Fibroblast of gingiva (primary cell): ENCODE measurements at regions not wholly inside any gene's neighbourhood (a gene's known extent, or its start where the extent isn't known, plus 50 kb on each side); places are given as distances from the start of the nearest gene placed in this dataset.

ENCODE experiments used
- DNase-seq: peaks from one replicate; pipeline ENCODE4 v3.0.0-alpha.2; 2011; ENCODE audit warnings: low read depth

DNA sequence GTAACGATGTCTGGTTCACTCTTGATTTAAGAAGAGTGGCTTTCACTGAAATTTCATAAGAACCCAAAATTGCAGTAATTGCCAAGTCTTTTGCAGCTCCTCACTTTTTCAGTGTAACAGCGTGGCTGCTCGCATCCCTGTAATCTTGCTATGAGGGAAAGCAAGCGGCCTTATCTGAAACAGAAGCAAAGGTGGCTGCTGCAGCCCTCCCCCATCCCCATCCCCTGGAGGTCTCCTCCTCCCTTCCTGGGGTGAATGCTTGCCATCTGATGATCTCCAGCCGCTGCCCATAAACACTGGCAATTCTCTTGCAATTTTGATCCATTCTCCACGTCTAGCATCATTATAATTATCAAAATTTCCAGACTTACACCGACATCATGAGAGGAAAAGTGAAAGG is 182.5 kb upstream of the ASIC2 start:
- no peak for DNase-seq

GRCh38 chr17:33481652-33482051 is 188.6 kb upstream of the ASIC2 start:
- no peak for DNase-seq

GRCh38 chr17:33482636-33483035 is 189.5 kb upstream of the ASIC2 start:
- DNase-seq, result no peak

GRCh38 chr17:33484559-33484958 is 191.5 kb upstream of the ASIC2 start:
- no peak for DNase-seq

- DNase-seq, result no peak
Observed at GRCh38 chr17:33486135-33486885, 193.2 kb upstream of the ASIC2 start.

GRCh38 chr17:33487187-33487879 is 194.2 kb upstream of the ASIC2 start:
- DNase-seq, result no peak

DNA sequence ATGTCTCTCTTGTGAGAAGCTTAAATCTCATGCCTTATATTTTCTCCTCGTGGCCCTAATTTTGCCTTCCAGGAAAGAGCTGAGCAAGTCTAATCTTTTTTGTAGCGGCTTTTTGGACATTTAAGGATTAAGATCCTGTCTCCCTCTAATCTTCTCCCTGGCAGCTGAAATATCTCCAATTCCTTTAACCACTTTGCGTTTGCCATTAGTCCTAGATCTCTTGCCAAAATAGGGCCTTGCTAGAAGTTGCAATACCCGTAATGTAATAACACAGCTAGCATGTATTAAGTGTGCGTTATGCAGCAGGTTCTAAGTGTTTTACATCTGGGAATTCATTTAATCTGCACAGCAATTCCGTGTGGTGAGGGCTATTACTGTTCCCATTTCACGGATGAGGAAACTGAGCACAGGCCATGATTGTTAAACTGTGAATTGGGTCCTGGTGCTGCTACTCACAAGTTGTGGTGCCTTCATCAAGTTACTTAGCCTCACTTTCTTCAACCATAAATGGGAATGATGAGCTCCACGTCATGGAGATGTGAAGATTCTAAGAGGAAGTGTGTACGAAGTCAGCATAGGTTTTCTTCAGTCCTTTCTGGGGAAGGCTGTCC is 198.9 kb upstream of the ASIC2 start:
- DNase-seq, result no peak

GRCh38 chr17:33492731-33493265 is 199.7 kb upstream of the ASIC2 start:
- no peak for DNase-seq

DNA sequence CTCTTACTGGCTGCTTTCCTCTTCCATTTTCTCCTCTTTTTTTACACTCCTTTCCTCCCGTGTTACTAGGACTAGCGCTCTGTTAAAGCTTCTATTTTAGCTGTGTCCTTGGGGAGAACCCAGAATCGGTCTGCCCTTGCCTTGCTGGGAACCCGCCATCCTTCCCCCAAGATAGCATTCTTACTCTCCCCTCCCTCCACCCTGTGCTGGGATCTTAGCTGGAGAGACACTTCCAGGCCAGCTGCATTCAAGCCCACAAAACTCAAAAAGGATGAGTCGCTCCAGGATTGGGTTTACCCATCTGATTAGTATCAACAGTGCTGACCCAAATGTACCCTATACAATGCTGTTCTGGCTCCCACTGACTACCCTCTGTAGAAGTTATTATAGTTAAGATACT is 200.5 kb upstream of the ASIC2 start:
- DNase-seq, result no peak

- DNase-seq, result no peak
Observed at GRCh38 chr17:33494151-33494550, 201.1 kb upstream of the ASIC2 start.

DNA sequence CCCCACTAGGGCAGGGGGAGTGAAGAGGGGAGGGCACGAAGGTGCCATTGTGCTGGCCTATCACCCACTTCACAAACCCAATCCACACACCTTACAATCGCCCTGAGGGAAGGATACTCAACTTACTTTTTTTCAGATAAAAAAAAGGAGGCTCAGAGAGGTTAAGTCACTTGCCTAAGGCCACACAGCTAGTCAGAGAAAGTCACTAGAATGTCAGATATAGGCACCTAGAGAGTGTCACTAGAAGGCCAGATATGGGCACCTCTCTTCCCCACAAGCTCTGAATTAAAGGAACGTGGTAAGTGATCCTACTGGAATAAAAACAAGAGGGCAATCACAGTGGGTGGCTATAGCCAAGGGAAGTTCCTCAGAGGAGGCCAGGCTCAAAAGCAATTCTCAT is 204.5 kb upstream of the ASIC2 start:
- DNase-seq, result no peak

DNA sequence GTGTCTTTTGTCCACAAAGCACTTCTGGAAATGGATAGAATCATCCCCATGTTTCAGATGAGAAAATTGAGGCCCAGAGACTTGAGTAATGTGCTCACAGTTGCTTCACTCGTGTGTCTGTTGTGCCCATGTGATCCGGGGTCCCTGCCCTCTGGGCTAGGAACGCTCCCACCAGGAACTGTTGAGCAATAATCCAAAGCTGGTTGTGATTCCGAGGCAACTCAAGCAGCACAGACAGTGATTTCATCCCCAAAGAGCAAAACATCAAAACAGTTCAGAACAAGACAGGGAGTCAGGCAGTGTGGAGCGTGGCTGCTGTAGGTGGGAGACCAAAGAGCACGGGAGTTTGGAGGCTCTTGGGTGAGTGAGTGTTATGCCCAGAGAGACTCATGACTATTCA is 205.0 kb upstream of the ASIC2 start:
- DNase-seq, result no peak

- no peak for DNase-seq
Observed at GRCh38 chr17:33499040-33499439, 205.9 kb upstream of the ASIC2 start.

- DNase-seq, result no peak
Observed at GRCh38 chr17:33500151-33500550, 207.1 kb upstream of the ASIC2 start.

GRCh38 chr17:33501185-33501584 is 208.1 kb upstream of the ASIC2 start:
- no peak for DNase-seq

DNA sequence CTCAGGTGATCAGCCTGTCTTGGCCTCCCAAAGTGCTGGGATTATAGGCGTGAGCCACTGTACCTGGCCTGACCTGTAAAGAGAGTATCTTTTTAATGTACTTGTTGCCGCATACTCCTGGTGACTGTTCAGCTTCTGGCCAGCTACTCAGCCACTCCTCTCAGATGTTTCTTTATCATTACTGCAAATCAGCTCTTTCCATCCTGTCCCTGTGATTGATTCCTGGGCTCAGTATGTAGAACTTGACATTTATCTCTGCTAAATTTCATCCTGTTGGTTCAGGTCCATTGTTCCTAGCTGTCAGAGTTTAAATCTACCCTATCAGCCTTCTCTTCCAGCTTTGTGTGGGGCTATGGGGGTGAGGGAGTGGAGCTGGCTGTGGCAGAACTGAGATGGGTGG is 211.5 kb upstream of the ASIC2 start:
- no peak for DNase-seq

DNA sequence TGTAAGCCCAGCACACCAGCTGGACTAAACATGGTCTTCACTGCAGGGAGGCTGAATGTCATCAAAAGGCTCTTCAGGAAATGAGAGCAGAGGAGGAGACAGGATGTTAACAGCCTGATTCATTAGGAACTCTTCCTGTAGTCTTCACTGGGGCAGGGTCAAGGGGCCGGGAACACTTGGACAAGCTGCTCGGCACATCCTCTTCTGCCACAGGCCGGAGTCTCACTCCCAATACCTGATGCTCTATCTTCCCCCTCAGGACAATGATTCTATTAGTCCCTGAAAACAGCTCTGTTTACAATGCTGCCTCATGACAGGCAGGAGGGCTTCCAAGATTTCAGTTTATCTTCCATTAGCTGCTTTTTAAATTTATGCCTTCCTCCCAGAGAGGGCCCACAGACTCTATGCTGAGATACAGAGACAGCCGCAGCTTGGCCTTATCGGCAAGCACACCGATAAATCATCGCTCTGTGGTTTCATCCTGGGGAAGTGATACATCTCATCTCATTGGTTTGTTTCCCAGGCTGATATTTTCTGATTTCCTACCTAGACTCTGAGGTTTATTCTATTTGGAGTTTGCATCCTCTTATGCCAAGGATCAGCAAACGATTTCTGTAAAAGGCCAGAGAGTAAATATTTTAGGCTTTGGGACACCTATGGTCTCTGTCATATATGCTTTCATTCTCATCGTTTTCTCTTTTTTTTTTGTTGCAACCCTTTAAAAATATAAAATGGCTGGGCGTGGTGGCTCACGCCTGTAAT is 214.0 kb upstream of the ASIC2 start:
- no peak for DNase-seq

- no peak for DNase-seq
Observed at GRCh38 chr17:33508215-33508614, 215.1 kb upstream of the ASIC2 start.

- no peak for DNase-seq
Observed at GRCh38 chr17:33509331-33509730, 216.2 kb upstream of the ASIC2 start.

GRCh38 chr17:33511670-33512069 is 218.6 kb upstream of the ASIC2 start:
- DNase-seq, result no peak

GRCh38 chr17:33512113-33512512 is 219.0 kb upstream of the ASIC2 start:
- no peak for DNase-seq

GRCh38 chr17:33513769-33514168 is 220.7 kb upstream of the ASIC2 start:
- DNase-seq, result no peak
